Dermis microvascular lymphatic vessel endothelial cell (primary cell): ENCODE measurements at regions not wholly inside any gene's neighbourhood (a gene's known extent, or its start where the extent isn't known, plus 50 kb on each side); places are given as distances from the start of the nearest gene placed in this dataset.

Source experiments
- DNase-seq, 2 donors: peaks; one replicate each; pipeline versions ENCODE4 v3.0.0 to v3.0.0-alpha.2; 2010; ENCODE audit warnings: low read depth in 2 of 2

DNA sequence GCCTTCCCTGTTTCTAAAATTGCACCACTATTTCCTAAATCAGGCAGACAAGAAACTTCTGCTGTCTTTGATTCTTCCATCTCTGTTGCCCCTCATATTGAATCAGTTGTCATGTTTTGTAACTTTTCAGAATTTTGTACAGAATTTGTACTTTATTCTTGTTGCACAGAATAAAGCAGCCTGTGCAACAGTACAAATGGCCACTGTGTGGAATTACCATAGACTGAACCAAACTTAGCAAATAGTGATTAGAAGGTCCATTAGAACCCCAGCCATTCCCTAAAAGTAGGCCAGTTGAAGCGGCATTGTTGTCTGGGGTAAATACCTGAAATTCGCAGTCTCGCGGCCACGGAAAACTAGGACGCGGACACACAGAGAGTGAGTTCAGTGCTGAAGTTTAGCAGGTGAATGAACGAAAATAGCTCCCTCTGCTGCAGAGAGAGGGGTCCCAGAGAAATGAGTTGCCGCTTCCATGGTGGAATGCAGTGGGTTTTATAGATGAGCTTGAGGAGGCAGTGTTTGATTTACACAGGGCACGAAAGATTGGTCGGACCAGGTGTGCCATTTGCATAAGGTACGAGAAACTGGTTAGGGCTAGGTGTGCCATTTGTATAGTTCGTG is 71.8 kb downstream of the C4orf33 start:
- DNase-seq = peak in 1 of 2 donors; percentile 31

DNA sequence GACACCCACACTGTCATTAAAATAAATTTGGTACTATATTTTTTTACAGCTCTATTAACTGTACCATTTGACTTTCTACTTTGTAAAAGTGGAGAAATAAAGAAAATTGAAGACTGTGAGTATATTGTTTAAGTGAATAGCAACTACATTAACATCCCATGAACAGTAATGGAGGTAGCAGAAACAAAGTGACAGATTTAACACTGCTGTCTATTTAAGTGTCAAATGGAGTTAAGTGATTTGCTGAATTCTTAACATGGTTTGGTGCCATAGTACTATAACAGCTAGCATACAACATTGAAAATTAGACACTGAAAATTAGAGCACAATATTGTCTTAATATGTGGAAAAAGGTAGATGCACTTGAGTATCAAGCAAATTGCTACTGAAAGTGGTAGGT is 76.2 kb downstream of the C4orf33 start:
- DNase-seq = no peak

DNA sequence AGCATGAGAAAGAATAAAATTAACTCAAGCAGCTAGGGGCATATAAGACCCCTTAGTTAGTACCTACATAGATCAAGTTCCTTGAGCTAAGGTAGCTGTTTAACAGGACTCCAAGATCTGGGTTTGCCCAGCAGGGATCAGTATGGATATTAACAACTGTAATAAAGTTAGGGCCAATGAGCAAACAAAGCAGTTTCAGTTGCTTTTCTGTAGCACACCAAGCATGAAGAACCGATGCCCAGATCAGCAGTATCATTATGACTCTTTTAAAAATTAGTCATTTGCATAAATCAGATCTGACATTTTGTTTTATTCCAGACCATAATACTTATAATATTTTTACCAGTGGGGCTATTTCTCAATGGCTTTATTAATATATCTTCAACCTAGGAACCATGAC is 80.9 kb downstream of the C4orf33 start:
- DNase-seq = no peak

DNA sequence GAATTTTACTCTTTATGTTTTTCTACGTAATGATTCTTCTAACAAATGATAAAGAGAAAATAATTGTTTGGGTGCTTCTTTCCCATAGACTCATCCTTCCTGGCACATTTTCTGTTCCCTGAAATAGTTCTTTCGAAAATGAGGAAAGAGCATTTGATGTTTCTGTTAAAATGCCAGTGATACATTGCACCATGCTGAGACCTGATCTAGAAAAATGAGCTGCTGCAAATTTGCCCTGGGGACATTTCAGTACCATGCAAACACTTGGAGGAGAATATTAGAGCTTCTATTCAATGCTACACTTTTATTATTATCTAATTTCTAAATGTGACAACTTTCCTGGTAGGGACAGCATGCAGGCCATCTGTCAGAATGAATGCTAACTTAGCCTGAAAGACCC is 83.3 kb downstream of the C4orf33 start:
- no peak for DNase-seq

DNA sequence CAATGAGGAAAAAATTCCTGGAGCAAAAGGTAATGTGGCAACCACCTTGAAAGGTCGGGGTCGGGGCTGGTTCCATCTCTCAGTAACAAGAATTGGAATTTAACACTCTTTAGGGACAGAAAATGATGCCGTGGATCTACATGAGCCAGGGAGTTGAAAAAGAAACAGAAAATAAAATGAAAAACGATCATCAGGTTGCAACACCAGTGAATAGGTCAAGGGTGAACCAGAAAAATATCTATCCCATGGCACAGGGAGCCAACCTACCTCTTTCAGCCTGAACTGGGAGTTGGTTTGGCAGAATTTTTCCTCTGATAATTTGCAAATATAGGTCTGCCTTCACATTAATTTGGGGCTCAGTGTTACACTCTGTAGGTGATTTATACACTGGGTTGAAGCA is 93.7 kb downstream of the C4orf33 start:
- DNase-seq = no peak

DNA sequence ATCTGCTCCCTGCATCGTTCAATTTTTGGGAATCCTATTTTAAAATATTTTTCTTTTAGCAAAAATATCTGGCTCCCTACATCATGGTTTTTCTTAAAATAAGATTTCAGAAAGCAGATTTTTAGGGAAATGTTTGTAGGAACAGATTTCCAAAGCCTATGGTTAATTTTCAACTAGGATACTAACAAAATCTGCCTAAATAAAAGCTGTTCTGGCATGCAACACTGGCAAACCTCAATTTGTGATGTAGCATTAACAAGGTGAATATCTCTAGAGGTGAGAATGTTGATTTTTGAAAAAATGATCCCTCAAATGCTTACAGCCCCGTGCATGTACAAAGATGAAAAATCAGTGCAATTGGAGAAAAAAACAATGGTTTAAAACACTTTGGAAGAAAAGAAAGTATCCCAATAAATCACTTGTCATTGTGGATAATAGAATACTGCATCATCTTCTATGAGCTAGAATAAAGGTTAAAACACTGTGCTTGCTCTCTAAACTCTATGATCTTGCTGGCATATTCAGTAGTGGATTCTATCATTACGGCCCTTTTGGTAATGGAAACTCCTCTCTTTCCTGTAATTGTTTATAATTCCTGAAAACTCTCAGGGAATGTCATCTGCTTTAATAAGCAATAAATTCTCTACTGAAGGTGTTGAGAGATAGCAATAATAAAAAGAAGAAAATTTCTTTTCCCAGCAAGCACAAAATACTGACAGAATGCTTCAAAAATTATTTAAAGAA is 97.6 kb downstream of the C4orf33 start:
- peak; percentile 68 to 88 for DNase-seq

DNA sequence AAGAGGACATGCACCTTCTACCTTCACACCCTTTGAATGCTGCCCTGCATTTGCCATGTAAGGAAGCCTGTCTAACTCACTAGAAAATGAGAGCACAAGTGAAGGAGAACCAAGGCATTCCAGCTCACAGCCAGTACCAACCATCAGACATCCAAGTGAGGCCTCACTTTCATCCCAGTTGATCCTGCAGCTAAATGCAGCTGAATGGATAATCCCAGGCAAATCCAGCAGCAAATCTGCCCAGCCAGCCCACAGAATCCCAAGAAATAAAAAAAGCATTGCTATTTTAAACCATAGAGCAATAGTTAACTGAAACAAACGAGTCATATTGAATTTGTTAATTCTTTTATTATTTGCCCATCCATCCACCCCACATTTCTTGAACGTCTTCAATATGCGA is 112.5 kb downstream of the C4orf33 start:
- DNase-seq = no peak

DNA sequence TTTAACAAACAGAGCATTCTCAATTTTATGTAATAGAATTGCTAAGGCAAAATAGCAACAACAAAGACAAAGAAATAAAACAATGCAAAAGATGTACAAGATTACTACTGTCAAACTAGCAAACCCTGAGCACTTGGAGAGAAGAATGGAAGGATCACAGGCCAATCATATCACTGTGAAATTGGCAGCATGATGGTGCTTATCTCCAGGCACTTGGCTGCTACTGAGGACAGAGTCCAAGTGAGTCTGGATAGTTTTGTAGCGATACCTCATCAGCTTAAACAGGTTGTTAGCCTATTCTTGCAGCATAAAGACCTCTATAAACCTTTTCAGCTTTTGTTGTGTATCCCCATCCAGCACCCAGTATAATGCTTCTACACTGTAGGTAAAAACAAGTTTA is 117.7 kb downstream of the C4orf33 start:
- no peak for DNase-seq

DNA sequence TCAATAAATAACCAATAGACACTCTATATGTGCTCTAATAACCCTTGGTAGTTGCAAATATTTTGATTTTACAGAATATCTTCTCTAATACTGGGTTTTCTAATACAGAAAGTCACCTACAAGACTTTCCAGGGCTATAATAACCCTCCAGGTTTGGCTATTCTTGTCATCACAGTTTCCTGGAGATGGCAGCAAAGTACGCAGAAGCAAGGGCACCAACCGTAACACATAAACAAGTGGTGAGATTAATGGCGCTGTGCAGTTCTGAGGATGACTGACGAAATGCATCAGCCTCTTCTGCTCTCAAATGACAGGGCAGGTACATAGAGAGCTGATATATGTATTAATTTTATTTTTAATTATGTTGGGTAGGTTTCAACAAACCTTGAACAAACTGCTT is 122.4 kb downstream of the C4orf33 start:
- peak; percentile 26 to 43 for DNase-seq

DNA sequence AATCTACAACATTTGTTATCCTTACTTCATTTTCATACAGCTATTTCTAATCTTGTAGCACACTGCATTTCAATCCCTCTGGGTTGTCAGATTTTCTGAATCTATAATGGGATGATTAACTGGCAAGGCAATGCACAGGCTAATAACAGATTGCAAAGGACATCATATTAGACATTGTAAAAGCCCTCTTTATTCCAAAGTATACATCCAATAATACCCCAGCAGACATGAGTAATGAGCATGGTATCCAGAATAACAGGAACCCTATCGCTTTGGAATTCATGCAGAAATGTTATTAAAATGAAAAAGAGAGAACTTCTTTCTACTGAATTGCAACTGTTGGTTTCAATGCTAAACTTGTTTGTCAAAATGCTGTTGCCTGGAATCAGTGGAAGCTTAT is 122.9 kb downstream of the C4orf33 start:
- DNase-seq = peak; percentile 10 to 15

DNA sequence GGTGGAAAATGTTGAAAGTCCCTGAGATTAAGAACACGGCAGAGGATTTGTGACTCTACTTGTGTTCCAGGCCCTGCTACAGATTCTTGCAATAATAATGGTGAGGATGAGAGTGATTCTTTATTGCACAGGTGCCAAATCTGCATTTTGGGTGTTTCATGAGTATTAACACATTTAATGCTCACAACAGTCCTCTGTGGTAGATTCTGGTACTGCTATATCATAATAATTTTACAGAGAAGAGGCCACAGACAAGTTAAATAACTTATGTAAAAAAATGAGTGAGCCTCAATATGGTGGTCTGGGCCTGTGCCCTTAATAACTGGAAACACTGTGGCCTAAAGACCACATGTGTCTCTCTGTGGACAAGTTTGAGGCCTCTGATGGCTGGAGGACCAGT is 124.3 kb downstream of the C4orf33 start:
- DNase-seq = no peak

DNA sequence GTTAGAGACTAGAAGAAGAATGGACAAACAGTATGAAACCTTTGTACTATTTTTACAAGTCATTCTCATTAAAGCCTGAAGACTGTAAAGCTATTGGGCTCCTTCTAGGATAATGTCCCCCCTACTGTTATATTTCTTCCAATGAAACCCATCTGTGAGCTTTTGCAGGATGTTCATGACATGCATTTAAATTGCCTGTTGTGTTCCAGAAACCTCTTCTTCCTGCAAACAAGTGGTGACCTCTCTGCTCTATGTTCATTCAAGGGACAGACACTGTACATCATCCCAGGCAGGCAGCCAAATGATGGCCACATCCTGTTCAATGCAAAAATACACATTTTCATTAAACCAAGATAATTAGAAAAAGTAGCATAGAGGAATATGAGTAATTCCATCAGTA is 128.0 kb downstream of the C4orf33 start:
- peak in 1 of 2 donors; percentile 15 for DNase-seq

DNA sequence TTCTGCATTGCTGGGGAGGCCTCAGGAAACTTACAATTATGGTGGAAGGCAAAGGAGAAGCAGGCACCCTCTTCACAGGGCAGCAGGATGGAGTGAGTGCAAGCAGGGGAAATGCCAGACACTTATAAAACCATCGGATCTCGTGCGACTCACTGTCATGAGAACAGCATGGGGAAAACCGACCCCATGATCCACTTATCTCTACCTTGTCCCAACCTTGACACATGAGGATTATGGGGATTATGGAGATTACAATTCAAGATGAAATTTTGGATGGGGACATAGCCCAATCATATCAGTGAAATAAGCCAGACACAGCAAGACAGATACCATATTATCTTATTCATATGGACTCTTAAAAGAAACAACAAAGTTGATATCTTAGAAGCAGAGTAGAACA is 134.9 kb downstream of the C4orf33 start:
- DNase-seq = no peak

DNA sequence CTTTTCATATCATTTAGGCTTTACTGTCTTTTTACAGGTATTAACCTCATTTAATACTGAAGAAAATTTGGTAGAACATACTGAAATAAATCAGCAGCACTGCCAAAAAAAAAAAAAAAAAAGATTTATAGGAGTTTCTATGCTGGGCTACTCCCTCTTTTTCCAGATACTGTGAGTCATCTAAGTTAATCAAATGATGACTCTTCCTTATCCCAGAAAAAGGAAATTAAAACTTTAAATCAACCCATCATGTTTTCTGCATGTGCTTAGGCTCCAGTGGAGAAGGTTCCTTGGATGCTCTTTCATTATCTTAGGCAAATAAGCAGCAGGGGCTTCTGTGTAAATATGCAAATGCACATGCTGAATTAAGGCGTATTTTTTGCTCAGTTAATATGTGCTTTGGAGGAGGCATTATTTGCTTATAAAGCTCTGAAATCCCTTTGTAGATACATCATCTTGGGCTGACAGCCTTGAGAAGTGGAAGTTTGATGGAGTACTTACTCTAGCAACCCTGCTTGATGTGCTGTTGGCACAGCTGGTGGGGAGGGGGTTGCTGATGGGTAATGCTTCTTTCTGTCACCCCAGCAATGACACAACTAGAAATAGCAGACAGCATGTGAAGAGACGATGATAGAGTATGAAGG is 136.1 kb downstream of the C4orf33 start:
- DNase-seq = no peak

DNA sequence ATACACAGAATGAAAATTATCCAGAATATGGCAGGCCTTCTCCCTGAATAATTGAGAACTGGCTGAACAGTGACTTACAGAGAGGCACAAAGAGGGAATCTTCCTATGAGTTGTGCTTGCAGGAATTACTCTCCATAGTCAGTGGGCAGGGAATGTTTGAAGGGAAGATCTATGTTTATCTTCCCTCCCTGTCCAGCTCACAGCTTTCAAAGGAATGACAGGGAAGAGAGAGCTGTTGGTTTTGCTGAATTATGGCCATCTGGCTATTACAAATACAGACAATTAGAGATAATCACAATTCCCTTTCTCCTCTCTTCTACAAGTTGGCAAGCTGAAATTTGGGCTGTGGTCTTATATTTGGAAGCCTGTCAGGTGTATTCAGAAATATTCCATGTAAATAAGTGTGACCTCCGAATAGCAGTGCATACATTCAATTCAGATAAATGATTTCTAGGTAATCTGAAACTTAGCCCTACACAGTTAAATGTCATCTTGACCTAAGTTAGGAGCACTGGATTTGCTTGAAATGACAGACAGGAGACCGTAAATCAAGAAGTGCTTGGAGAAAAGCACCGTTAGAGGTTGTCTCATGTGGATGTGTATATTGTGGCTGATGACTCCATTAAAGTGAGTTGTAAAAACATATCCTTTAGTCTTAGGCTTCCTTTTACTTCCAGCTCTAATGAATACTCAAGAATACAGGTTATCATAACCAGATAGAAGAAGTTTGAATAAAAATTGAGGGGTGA is 136.8 kb downstream of the C4orf33 start:
- no peak for DNase-seq

DNA sequence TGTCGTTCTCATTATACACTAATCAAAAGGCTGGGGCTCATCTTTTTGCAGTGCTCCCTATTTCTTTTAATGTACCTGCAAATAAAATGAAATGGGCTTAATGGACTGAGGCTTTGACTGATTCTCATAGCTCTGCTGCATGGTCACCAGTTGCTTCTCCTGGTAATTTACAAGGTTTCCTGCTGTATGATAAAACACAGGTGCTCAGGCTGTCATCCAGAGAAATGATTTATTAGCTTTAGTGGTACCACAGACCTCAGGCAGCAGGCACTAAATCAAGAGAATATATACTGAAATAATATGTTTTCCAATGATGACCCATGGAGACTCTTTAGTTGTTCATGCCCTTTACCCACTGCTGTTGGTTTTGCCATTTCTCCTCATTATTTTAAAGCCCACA is 137.7 kb downstream of the C4orf33 start:
- no peak for DNase-seq

DNA sequence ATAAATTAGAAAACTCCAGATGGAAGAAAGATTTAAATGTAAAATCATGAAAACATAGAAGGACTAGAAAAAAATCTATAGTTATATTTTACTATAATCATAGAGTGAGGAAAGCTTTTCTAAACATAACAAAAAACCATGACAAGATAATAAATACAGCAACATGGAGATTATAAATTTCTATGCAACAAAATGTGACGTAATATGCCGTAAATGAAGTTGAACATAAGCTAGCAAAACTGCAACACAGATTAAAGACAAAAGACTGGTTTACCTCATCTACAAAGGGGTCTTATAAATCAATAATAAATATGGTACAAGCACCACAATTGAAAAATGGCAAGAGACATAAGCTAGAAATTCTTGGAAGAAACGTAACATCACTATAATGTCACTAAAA is 140.4 kb downstream of the C4orf33 start:
- no peak for DNase-seq

DNA sequence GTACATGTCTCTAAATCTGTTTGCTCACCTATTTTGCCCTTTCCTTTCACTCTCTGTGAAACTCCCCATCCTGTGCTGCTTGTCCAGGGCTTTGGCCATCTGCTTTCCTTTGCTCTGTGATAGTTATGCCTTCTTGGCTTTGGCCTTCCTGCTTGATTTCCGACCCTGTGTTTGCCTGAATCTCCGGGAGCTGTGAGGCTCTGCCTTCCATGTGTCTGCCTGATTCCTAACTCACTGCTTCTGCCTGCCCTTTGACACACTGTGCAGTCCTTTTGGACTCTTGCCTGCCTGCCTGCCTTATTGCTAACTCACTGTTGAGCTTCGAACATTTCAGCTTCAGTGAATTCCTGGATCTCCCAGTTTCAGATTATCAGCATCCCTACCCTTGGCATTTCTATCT is 143.1 kb downstream of the C4orf33 start:
- no peak for DNase-seq

DNA sequence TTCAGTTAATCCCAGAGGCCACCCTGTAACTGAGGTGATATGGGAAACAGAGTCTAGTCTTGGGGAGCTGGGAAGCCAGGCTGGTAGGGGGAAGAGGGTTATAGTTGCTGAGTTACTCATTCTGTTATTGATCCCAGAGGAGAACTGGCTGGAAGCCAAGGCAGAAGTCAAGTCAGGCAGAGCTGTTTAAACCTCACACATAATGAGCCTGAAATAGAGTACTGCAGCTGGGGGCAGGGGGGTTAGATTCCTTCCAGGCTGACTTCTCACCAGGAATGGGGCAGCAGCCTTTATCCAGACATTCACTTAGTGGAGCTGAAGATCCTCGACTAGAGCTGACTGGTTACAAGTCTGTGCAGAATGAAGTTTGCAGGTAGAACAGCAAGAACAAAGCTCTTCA is 144.9 kb downstream of the C4orf33 start:
- peak in 1 of 2 donors; percentile 1 for DNase-seq

DNA sequence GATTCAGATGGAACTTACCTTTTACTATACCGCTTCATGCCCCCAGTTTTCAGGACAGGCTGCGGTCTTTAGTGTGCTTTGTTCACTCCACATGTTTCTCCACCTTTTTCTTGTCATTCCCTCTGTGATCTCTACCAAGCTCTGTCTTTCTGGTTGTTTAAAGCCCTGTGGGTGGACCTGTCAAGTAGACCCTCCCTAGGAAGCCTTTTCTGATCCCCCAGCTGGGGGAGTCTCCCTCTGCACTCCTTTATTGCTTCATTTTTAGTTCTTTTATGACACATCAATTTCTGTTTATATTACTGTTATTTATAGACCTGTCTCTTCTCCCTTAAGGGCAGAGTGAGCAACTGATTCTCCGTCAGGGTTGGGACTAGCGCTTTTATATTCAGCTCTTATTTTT is 150.2 kb downstream of the C4orf33 start:
- DNase-seq = no peak

DNA sequence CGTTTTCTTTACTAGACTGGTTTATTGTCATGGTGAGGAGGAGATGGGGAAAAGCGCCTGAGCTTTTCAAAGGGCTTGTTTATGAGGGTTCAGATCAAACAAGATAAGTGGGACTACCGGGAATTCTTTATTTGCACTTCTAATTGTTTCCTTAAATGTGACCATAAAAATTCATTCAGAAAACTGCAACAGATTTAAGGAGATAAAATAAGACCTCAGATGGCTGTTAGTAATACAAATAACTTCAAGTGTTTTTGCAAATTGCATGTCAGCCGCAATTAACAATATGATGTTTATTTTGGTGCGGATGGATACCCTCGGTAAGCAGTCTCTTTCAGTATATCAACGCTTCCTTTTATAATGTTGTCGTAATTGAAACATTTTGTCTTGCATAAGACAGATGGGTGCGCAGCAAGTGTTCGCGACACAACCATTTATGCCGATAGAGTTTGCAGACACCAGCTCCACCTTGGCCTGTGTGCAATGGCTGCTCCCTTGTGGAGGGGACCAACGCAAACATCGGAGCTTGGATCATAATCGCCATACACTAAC is 151.0 kb downstream of the C4orf33 start:
- DNase-seq = no peak

DNA sequence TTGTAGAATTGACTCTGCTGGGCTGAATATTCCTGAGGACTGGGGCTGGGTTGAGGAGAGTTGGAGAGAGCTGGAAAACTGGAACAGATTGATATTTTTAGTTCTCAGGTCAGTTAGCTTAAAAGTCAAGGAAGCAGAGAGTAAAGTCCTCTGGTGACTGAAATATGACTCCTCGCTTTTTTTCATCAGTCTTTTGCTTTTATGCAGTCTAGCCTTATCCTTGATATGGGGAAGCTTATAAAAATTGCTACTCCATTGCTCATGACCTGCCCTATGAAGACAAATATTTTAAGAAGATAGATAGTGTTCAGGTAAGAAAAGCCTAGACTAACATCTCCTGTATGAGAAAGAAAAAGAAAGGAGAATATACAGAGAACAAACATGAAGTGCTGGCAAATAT is 152.7 kb downstream of the C4orf33 start:
- no peak for DNase-seq
